GM04504 (cell line): ENCODE measurements at regions not wholly inside any gene's neighbourhood (a gene's known extent, or its start where the extent isn't known, plus 50 kb on each side); places are given as distances from the start of the nearest gene placed in this dataset.
"Not testable (repeated sequence)": the region's sequence is repeated elsewhere in the genome, so short reads cannot be mapped to it uniquely, and the experiment has no call there.

Experiments
- DNase-seq: peaks from one replicate; pipeline ENCODE4 v3.0.0-alpha.2; 2012; ENCODE audit warnings: low read depth

DNA sequence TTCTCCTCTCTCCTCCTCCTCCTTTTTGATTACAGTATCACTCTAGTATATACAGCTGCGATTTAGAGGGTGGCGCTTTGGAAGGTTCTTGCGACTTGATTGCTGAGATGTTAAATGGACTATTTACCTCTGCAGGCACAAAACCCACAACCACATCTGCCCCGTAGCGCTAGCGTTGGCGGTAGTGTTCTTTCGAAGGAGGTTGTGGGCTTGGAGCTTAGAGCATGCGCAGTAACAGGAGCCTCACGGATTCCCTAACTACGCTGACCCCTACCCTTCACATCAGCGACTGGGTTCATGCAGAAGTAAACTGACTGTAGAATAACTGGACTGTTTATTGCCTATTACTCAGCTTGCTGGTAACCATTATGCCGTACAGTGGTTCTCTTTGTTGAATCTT, 58.0 kb downstream of the CGGBP1 start:
- no peak for DNase-seq

DNA sequence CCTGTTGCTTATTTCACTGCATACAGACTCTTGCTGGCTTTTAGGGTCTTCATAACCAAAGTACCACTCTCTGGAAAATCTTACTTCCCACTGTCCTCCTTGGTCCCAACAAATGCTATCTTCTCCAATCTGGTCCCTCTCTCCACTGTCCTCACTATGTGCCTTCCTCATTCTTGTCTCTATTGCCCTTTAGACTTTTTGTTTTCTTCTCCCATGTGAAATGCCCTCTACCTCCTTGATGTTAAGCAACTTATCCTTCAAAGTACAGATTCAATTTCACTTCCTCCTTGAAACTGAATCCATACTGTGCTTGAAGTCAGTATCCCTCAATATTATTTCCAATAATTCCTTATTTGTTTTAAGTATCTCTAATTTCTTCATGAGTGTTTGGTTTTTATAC, 60.8 kb downstream of the CGGBP1 start:
- DNase-seq: no peak

DNA sequence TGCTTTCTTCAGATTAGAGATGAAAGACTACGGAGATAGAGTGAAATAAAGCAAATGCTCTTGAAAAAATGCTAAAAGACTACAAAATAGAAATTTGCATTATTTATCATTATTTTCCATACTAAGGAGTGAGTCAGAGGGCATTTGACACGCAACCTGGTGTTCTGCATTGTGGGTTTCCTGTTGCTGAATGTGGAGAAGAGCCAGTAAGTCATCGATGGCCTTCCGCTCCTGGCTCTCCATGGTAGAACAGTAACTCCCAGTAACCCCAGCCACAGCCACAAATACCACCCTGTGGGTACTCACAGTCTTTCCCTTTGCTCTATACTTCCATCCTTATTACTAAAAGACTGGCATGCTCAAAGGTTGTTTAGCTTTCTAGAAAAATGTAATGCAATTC, 61.5 kb downstream of the CGGBP1 start:
- no peak for DNase-seq

DNA sequence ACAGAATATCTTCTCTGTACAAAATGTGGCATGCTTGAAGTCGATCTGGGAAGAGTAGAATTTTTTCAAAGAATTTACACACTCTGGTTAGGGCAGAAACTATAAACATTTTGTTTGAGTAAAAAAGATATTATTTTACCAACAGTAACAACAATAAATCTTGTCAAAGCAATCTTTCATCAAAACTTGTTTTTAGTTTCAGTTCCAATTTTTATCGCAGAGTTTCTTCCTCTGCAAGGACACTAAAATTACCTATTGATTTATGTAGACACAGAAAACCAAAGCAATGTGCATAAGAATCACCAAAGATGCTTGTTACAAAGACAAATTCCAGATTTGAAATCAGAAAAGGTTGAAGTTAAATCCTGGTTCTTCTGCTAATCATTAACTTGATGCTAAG, 61.9 kb downstream of the CGGBP1 start:
- no peak for DNase-seq

- DNase-seq: no peak
These were observed 65.2 kb downstream of the CGGBP1 start for GRCh38 chr3:87993566-87993965.

- no peak for DNase-seq
These were observed 70.9 kb downstream of the CGGBP1 start for GRCh38 chr3:87987952-87988351.

DNA sequence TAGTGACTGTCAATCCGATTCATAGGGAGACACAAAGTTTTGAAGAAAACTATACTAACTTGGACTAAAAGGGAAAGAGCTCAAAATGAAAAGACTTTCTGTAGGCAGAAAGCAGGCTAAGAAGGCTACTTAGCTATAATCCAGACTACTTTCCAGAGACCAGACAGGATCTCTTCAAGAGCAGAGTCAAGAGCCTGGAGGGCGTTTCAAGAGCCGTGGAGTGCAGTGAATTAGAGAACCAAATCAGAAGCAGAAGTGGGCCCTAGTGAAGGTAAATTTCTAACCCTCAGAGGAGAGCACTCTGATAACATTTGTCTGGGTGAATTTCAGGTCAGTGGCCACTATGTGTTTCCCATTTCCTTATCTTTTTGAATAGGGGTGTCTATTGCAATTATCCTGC, 76.4 kb downstream of the CGGBP1 start:
- no peak for DNase-seq

DNA sequence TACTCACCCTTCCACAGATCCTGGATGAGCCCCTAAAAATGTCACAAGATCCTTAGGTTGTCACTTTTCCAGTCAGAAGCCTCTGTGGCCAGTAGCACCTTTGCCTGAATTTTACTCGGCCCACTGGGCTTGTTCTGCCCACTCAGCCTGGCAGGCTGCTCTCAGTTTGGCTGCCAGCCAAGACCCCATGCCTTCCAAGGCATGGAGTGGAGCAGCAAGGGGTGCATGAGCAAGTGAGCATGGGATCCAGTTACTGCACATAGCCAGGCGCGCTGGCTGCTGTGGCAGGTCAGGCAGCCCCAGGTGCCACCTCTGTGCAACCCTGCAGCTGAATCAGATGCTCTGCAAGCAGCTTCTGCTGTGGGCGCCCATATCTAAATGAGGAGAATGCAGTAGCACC, 79.3 kb downstream of the CGGBP1 start:
- no peak for DNase-seq

DNA sequence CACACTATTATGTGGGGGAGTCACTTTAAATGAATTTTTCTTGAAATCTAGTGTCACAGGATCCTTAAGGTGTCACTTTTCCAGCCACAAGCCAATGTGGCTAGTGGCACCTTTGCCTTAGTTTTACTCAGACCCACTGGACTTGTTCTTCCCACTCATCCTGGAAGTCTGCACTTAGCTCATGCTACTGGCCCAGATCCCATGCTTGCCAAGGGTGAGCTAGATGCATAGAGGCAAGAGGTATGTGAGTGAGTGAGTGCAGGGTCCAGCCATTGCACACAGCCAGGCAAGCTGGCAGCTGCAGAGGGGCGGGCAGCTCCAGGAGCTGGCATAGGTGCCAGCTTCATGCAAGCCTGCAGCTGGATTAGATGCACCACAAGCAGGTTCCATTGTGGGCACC, 81.0 kb downstream of the CGGBP1 start:
- DNase-seq: no peak

- DNase-seq: no peak
These were observed 83.1 kb downstream of the CGGBP1 start for GRCh38 chr3:87975716-87976115.

DNA sequence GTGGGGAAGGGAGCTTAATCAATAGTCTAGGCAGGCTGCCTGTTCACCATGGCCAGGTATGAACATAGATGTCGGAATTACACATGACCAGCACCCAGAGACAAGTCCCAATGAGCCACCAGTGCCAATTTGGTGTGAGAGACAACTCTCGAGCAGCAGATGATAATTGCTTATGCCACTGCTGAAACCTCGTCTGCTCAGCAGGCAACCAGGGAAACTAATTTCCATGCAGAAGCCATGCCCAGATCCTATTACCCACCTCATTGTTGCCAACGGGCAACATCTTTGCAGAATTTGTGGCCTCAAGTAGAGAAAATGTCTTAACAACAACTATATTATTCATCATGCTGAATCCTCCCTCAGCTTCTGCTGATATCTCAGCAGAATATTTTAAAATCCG, 84.9 kb downstream of the CGGBP1 start:
- DNase-seq: no peak

DNA sequence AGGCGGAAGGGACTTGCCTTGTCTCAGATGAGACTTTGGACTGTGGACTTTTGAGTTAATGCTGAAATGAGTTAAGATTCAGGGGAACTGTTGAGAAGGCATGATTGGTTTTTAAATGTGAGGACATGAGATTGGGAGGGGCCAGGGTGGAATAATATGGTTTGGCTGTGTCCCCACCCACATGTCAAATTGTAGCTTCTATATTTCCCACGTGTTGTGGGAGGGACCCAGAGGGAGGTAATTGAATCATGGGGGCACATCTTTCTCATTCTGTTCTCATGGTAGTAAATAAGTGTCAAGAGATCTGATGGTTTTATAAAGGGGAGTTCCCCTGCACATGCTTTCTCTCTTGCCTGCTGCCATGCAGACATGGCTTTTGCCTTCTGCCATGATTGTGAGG, 89.2 kb downstream of the CGGBP1 start:
- DNase-seq: no peak

- no peak for DNase-seq
These were observed 90.1 kb downstream of the CGGBP1 start for GRCh38 chr3:87968668-87969067.

GRCh38 chr3:87958289-87958688, 100.5 kb downstream of the CGGBP1 start:
- DNase-seq: no peak

- DNase-seq: no peak
These were observed 101.2 kb downstream of the CGGBP1 start for GRCh38 chr3:87957575-87957974.

DNA sequence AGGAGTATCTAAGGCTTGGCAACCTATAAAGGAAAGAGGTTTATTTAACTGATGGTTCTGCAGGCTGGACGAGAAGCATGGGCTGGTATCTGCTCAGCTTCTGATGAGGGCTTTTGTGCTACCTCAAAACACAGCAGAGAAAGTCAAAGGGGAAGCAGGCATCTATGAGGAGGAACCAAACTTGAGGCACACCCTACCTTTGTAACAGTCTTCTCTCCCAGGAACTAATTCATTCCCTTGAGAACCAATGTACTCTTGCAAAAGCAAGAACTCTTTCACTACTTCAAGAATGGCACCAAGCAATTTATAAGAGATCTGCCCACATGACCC, 109.0 kb downstream of the CGGBP1 start:
- no peak for DNase-seq

- no peak for DNase-seq
These were observed 109.5 kb downstream of the CGGBP1 start for GRCh38 chr3:87949189-87949878.

- not testable (repeated sequence) for DNase-seq
These were observed 112.8 kb downstream of the CGGBP1 start for GRCh38 chr3:87946007-87946406.

- not testable (repeated sequence) for DNase-seq
These were observed 116.5 kb downstream of the CGGBP1 start for GRCh38 chr3:87942256-87942655.

DNA sequence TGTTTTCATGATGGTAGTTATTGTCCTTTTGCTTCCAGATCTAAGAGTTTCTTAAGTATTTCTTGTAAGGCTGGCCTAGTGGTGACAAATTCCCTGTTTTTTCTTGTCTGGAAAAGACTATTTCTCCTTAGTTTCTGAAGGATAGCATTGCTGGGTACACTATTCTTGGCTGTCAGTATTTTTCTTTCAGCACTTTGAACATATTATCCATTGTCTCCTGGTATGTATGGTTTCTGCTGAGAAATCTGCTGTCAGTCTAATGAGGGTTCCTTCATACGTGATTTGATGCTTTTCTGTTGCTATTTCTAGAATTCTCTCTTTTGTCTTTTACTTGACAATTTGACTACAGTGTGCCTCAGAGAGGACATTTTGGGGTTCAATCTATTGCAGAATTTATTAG, 134.3 kb downstream of the CGGBP1 start:
- DNase-seq: no peak

GRCh38 chr3:87920549-87920948, 138.3 kb downstream of the CGGBP1 start:
- DNase-seq: no peak

GRCh38 chr3:87901141-87901540, 157.7 kb downstream of the CGGBP1 start:
- DNase-seq: no peak

GRCh38 chr3:87900061-87900460, 158.7 kb downstream of the CGGBP1 start:
- no peak for DNase-seq

GRCh38 chr3:87898971-87899370, 159.8 kb downstream of the CGGBP1 start:
- no peak for DNase-seq

GRCh38 chr3:87895983-87896382, 162.8 kb downstream of the CGGBP1 start:
- no peak for DNase-seq
